ENCODE measurements at regions not wholly inside any gene's neighbourhood (a gene's known extent, or its start where the extent isn't known, plus 50 kb on each side); places are given as distances from the start of the nearest gene placed in this dataset.

- Histone ChIP-seq H3K27ac (no peak overlapping the region), H3K4me1 (replicated peaks) (no peaks in the 10 kb centered on the region), H3K9me3 (replicated peaks) (no peaks in the 10 kb centered on the region; the same call in 1 of the 2 replicates), H3K36me3 (no peaks in the 10 kb centered on the region), H3K4me3 (no peak overlapping the region), H3K27me3 (replicated peaks) (no peaks in the 10 kb centered on the region)
- no peak for DNase-seq (ENCODE audit: low read depth in 1 of 2, low spot score in 2 of 2)
Measured at GRCh38 chr2:123195957-123196356, 829.1 kb upstream of the CNTNAP5 start.

GRCh38 chr2:123200035-123200434 lies 825.1 kb upstream of the CNTNAP5 start:
- Histone ChIP-seq H3K4me3 (no peak overlapping the region), H3K4me1 (replicated peaks) (no peaks in the 10 kb centered on the region), H3K27ac (no peak overlapping the region), H3K36me3 (no peaks in the 10 kb centered on the region), H3K27me3 (replicated peaks) (no peaks in the 10 kb centered on the region), H3K9me3 (replicated peaks) (no peaks in the 10 kb centered on the region; the same call in 1 of the 2 replicates)
- no peak for DNase-seq (ENCODE audit: low read depth in 1 of 2, low spot score in 2 of 2)

- Histone ChIP-seq H3K27ac (no peak overlapping the region), H3K4me1 (replicated peaks) (no peaks in the 10 kb centered on the region), H3K36me3 (no peaks in the 10 kb centered on the region), H3K27me3 (replicated peaks) (no peaks in the 10 kb centered on the region), H3K9me3 (replicated peaks) (0 out of 2 replicates have a peak, but pooled peaks cover 2% of the 10 kb centered on the region), H3K4me3 (no peak overlapping the region)
- DNase-seq (ENCODE audit: low read depth in 1 of 2, low spot score in 2 of 2), result no peak
Measured at GRCh38 chr2:123207245-123207644, 817.8 kb upstream of the CNTNAP5 start.

- DNase-seq (ENCODE audit: low read depth in 1 of 2, low spot score in 2 of 2), result no peak
- no peak overlapping the region for H3K4me3 ChIP-seq
- H3K27me3 ChIP-seq (replicated peaks), result no peaks in the 10 kb centered on the region
- no peaks in the 10 kb centered on the region for H3K36me3 ChIP-seq
- H3K27ac ChIP-seq, result no peak overlapping the region
- H3K4me1 ChIP-seq (replicated peaks), result no peaks in the 10 kb centered on the region
- H3K9me3 ChIP-seq (replicated peaks), result 0 out of 2 replicates have a peak, but pooled peaks cover 2% of the 10 kb centered on the region
Measured at GRCh38 chr2:123209202-123209601, 815.9 kb upstream of the CNTNAP5 start.

GRCh38 chr2:123211181-123211580 lies 813.9 kb upstream of the CNTNAP5 start:
- H3K36me3 ChIP-seq, result no peaks in the 10 kb centered on the region
- DNase-seq (ENCODE audit: low read depth in 1 of 2, low spot score in 2 of 2), result no peak

GRCh38 chr2:123245156-123245555 lies 779.9 kb upstream of the CNTNAP5 start:
- Histone ChIP-seq H3K4me3 (no peak overlapping the region), H3K9me3 (replicated peaks) (no peaks in the 10 kb centered on the region; the same call in 1 of the 2 replicates), H3K4me1 (replicated peaks) (no peaks in the 10 kb centered on the region)

More at GRCh38 chr2:123211181-123211580, 813.9 kb upstream of the CNTNAP5 start:
- Histone ChIP-seq H3K4me1 (replicated peaks) (no peaks in the 10 kb centered on the region), H3K27me3 (replicated peaks) (no peaks in the 10 kb centered on the region), H3K9me3 (replicated peaks) (0 out of 2 replicates have a peak, but pooled peaks cover 2% of the 10 kb centered on the region), H3K4me3 (no peak overlapping the region), H3K27ac (no peak overlapping the region)

GRCh38 chr2:123258877-123259539 lies 766.1 kb upstream of the CNTNAP5 start:
- no peaks in the 10 kb centered on the region for H3K4me1 ChIP-seq (replicated peaks)
- H3K9me3 ChIP-seq (replicated peaks), result no peaks in the 10 kb centered on the region
- H3K27ac ChIP-seq, result no peak overlapping the region
- no peaks in the 10 kb centered on the region for H3K27me3 ChIP-seq (replicated peaks)
- no peaks in the 10 kb centered on the region for H3K36me3 ChIP-seq
- no peak for DNase-seq (ENCODE audit: low read depth in 1 of 2, low spot score in 2 of 2)
- no peak overlapping the region for H3K4me3 ChIP-seq

More at GRCh38 chr2:123245156-123245555, 779.9 kb upstream of the CNTNAP5 start:
- no peaks in the 10 kb centered on the region for H3K27me3 ChIP-seq (replicated peaks)
- no peaks in the 10 kb centered on the region for H3K36me3 ChIP-seq
- no peak for DNase-seq (ENCODE audit: low read depth in 1 of 2, low spot score in 2 of 2)
- no peak overlapping the region for H3K27ac ChIP-seq

- Histone ChIP-seq H3K4me3 (no peak overlapping the region), H3K4me1 (replicated peaks) (no peaks in the 10 kb centered on the region), H3K9me3 (replicated peaks) (no peaks in the 10 kb centered on the region), H3K27me3 (replicated peaks) (no peaks in the 10 kb centered on the region), H3K27ac (no peak overlapping the region), H3K36me3 (no peaks in the 10 kb centered on the region)
- DNase-seq (ENCODE audit: low read depth in 1 of 2, low spot score in 2 of 2), result no peak
Measured at GRCh38 chr2:123262856-123263255, 762.2 kb upstream of the CNTNAP5 start.

GRCh38 chr2:123283431-123283830 lies 741.7 kb upstream of the CNTNAP5 start:
- Histone ChIP-seq H3K4me1 (replicated peaks) (no peaks in the 10 kb centered on the region), H3K9me3 (replicated peaks) (no peaks in the 10 kb centered on the region), H3K4me3 (no peak overlapping the region), H3K27me3 (replicated peaks) (no peaks in the 10 kb centered on the region), H3K36me3 (no peaks in the 10 kb centered on the region), H3K27ac (no peak overlapping the region)
- DNase-seq (ENCODE audit: low read depth in 1 of 2, low spot score in 2 of 2), result no peak

GRCh38 chr2:123303731-123304130 lies 721.4 kb upstream of the CNTNAP5 start:
- no peak for DNase-seq (ENCODE audit: low read depth in 1 of 2, low spot score in 2 of 2)
- Histone ChIP-seq H3K4me1 (replicated peaks) (no peaks in the 10 kb centered on the region), H3K36me3 (no peaks in the 10 kb centered on the region), H3K9me3 (replicated peaks) (0 out of 2 replicates have a peak, but pooled peaks cover 6% of the 10 kb centered on the region), H3K27ac (no peak overlapping the region), H3K27me3 (replicated peaks) (no peaks in the 10 kb centered on the region), H3K4me3 (no peak overlapping the region)

Data from SJSA1 (cell line).